Esophagus muscularis mucosa (tissue), 4 donors: ENCODE measurements at regions not wholly inside any gene's neighbourhood (a gene's known extent, or its start where the extent isn't known, plus 50 kb on each side); places are given as distances from the start of the nearest gene placed in this dataset.

Source experiments
- CTCF ChIP-seq, 3 experiments: fragments of 200-600 bp in 2 of 3; fragments of 450-650 bp in 1 of 3; sonication (generic) in 2 of 3; IDR thresholded peaks; one replicate each; pipeline ENCODE4 v1.5.1; 2017 to 2019; ENCODE audit warnings: antibody characterized with exemption in 3 of 3, mild to moderate bottlenecking in 2 of 3, moderate library complexity in 1 of 3
- EP300 ChIP-seq: sonication (generic); formaldehyde crosslinking; IDR thresholded peaks from one replicate; pipeline ENCODE4 v1.6.1; 2017; ENCODE audit warnings: antibody characterized with exemption
- POLR2A ChIP-seq: fragments of 450-650 bp; IDR thresholded peaks from one replicate; pipeline ENCODE4 v1.6.1; 2017; ENCODE audit warnings: antibody characterized with exemption, moderate library complexity, mild to moderate bottlenecking, low read depth
- POLR2AphosphoS5 ChIP-seq, 2 donors: sonication (generic); formaldehyde crosslinking; IDR thresholded peaks; one replicate each; pipeline ENCODE4 v1.6.1; 2017; ENCODE audit warnings: antibody characterized with exemption in 2 of 2

GRCh38 chr18:47654988-47655387 lies 275.5 kb downstream of the SMAD2 start:
- TF ChIP-seq POLR2A: no peak
- no peak for TF ChIP-seq EP300
- no peak for TF ChIP-seq CTCF (IDR thresholded peaks at IDR 0.05)
- no peak for TF ChIP-seq POLR2AphosphoS5 (IDR thresholded peaks at IDR 0.05)
